NCI-H2227 (cell line): ENCODE measurements at regions not wholly inside any gene's neighbourhood (a gene's known extent, or its start where the extent isn't known, plus 50 kb on each side); places are given as distances from the start of the nearest gene placed in this dataset.

ENCODE experiments used
- DNase-seq: peaks from one replicate; lab custom pipeline; 2025; ENCODE audit not compliant: unreplicated experiment; lab: John Stamatoyannopoulos, UW

DNA sequence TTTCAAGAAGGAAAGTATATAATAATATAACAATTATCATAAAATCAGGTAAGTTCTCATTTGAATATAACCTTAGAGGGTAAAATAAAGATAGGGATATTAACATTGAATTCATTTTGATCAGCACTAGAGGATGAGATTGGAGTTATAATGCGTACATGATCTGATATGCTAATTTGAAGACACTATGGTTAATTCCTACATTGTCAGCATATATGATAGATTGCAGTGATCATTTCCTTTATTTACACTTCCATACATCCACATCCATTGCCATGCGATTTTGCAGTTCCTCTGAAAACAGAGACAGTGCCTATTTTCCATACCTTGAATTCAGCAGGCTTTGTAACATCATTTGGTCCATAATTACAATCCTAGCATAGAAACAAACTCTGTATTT lies 519.2 kb downstream of the CCDC85A start:
- no peak for DNase-seq

DNA sequence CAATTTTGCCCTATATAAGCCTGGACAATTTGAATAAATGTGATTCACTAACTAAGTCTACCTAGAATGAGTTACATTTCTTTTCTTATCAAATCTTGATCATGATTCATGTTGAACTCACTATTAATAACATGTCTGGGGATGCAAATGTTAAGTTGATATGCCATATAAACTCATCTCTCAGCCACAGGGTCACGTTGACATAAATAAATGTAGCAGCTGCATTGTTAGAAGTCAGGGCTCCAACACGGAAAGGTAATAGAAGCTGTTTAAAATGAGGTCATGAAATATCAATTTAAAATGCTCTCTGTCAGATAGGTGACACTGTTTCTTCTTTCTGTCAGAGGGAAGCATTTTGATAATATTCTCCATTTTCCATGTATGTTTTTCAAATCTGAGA lies 521.9 kb downstream of the CCDC85A start:
- no peak for DNase-seq

DNA sequence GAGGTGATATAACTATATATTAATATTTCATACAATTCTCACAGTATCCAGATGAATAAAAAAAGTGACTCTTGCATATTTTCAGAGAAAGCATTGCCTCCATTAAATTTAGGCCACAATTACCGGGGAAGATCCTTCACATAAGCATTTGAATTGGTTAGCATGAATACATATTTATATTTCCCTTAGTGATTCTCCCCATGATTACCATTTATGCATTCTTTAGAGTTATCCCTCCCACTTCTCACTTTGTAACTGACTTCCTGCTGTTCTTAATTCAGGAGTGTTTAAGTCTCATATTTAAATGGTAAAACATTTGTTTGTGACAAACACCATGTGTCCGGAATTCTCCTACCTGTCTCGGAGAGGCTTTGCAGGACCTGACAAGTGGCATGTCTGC lies 523.4 kb downstream of the CCDC85A start:
- DNase-seq, result no peak

DNA sequence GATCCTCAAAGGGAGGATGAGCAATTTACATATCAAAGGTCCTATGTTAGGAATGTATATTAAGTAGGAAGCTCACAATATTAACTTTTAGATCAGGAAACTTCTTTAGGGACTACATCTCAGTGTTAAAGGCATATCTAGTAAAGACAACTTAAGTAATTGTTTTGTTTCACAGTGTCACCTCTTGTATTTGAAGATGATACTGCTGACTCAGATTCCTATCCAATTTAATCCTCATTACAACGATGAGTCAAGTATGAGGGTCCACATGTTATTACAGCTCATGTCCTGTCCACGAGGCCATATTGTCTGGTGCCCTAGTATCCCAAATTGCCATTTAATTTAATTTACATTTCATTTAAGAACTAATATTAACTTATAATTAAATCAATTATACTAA lies 523.9 kb downstream of the CCDC85A start:
- DNase-seq, result no peak

DNA sequence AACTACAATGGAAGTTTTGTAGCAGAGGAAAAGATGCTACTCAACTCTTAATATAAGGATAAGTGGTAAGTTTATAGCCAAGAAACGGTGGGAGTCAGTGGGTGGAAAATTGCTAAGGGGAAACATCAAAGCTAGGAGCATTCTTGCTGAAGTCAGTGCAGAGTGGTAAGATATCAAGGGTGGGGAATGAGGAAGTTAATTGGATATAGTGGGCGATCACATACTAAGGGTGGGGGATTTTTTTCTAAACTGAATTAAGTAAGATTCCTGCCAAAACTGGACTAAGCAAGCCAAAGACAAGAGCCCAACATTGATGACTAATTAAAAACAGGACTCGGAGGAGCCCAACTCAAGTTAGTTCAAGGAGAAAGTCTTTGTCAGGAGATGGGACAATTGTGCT lies 525.4 kb downstream of the CCDC85A start:
- DNase-seq, result no peak

DNA sequence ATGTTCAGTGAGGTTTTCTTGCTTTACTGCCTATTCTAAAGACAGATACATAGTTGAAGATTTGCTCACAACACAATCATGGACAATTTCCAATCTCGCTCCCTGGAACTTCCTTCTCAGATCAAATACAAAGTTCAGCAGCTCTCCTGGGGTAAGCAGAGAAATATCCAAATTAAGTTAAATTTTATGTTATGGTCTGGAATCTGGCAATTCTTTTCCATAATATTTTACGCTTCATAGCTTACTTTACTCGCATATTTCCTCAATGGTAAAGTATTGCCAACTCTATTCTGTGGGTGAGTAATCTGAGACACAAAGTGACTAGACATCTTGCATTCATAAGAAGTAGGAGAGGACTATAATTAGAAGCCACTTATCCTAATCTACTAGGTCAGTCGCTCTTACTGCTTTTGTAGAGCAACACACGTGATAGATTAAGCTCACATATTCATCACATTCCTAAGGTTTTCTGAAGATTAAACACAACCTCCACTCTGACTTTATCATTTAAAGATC lies 529.4 kb downstream of the CCDC85A start:
- DNase-seq, result no peak

DNA sequence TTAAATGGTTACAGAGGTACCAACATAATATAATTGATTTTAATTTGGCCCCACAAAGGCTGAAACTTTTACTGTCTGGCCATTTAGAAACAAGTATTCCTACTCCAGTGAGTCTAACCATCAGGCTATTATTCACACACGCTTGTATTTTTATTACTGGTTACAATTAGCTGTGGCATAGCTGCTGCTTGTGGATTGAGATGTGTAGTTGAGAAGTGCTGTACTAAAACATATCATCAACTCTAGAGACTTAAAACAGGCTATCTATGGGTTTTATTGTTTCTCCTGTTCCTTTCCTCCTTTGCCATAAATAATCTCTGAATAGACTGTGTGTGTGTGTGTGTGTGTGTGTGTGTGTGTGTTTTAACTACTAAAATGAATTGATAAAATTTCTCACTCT lies 530.2 kb downstream of the CCDC85A start:
- DNase-seq, result no peak

DNA sequence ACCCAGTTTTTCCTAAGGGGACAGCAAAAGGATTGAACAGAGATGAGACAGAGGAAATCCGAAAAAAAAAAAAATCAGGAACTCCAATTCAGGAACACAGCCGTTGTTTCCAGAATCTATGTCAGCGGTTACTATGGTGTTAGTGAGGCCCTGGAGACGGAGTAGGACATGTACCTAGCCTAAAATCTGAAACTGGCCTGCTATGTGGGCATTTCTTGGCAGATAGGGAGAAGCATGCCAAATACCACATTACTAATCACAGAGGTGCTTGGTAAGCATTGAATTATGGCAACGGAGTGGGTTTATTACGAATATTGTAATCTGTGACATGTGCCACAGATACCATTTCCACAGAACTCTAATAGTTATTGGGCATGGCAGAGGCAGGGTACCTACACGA lies 530.6 kb downstream of the CCDC85A start:
- no peak for DNase-seq

DNA sequence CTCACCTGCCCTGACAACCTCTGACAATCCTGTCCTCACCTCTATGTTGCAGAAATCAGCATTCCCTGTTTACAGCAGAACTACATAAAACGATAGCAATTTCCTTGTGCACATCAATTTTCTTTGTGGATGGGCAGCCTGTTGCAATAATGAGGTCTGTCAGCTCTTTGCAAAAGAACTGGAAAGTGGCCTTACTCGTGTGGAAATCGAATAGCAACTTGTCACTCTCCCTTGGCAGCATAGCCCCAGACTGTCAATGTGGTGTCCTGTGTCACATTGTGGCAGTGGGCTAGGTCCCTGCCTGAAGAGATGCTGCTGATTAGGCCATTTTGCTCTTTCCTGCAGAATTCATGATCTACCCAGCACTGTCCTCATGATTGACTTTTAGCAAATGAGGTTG lies 531.9 kb downstream of the CCDC85A start:
- DNase-seq, result no peak

DNA sequence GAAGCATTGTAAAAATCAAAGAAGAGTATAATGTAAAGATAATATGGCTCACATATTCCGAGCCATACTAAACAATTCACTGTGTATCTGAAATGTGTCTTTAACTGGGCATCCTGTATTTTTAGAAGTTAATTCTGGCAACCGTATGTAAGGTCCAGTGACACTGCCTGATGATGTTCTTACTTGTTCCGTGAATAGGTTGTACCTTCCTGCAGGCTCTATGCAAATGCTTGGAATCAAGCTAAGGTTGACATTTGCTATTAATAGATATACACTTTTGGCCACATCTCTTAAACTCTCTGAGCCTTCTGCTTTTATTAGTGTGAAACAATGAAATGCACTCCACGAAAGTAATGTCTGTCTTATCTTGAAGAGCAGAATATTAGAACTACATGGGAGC lies 534.6 kb downstream of the CCDC85A start:
- DNase-seq, result no peak

DNA sequence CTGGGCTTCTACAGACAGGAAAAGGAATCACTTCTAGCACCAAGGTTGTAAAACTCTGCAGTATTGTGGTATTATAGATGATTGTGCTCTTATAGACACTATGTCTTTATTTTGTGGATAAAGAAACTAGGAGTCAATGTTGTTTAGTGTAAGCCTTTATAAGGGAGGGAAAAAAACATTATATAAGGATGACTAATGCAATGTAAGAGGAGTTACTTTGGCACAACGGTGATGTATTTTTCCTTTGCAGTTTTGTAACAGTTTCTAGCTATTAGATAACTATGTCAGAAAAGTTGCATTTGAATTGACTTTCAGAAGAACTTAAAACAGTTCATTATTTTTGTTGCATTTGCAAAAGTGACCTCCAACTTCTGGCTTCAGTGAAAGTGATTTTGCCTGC lies 545.4 kb downstream of the CCDC85A start:
- DNase-seq, result no peak

DNA sequence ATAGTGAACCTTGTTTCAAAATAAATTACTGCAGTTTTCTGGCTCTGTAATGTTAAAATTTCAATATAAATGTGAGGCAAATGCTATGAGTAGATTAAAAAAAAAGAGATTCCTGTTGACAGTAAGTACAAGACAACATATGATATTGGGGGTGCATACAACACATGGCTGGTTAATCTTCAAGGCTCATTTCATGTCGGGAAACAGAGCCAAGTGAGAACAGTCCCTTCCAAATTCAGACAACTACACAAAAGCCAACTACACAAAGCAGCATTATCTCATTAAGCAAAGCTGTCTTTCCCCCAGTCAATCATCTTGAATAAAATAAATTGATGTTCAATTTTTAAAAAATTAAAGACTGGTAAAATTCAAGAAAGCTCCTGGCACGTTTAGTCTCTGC lies 549.2 kb downstream of the CCDC85A start:
- no peak for DNase-seq

DNA sequence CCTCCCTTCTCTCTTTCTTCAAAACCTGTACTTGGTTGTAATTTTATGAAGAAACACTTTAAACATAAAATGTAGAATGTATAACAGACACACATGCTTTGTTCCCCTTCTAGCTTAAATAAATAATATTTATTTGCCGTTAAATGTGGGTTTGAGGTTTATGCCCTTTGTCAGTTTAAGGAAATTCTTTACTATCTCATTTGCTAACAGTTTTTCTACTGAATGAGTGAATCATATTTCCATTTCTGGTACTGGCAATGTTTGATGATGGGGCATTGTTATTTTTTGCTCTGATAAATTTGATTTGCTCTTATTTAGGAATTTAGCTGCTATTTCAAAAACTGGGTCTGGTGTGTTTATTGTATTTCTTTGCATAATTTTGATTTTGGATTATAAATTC lies 555.6 kb downstream of the CCDC85A start:
- DNase-seq, result no peak

DNA sequence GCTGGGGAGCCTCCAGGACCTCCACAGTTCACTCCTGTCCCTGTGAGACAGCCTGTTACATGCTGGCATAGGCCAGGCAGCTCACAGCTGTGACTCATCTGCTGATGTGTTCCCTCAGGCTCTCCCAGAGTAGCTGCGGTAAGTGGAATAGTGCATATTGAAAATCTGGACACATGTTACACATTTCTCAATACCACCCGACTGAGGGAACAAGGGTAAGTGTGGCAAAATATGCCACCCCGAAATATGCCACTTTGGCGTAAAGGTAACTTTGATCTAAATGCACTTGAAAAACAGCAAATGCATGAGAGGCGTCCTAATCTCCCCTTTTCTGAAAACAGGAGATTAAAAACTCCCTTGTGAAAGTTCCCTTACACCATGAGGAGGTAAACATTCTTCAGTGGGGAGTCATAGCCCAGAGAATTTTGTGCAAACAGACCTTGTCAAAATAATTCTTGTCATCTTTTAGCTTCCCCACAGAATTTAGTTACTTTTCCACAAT lies 557.9 kb downstream of the CCDC85A start:
- DNase-seq, result no peak

DNA sequence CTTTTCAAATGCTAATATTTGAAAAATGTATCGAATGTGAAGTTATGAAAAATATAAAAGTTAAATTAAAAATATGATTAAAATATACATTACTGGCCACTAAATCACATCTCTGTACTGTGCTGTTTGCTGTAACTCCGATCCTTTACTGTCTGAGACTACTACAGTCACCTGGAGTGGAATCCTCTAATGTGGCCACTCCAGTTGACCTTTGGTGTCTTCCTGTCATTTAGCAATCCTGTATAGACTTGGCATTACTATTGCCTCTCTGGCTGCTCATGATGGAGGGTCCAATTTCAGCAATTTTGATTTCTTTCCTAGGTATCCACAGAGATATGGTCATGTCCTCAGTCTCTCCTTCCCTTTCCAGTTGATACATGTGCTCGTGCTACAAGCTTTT lies 560.0 kb downstream of the CCDC85A start:
- DNase-seq, result no peak

DNA sequence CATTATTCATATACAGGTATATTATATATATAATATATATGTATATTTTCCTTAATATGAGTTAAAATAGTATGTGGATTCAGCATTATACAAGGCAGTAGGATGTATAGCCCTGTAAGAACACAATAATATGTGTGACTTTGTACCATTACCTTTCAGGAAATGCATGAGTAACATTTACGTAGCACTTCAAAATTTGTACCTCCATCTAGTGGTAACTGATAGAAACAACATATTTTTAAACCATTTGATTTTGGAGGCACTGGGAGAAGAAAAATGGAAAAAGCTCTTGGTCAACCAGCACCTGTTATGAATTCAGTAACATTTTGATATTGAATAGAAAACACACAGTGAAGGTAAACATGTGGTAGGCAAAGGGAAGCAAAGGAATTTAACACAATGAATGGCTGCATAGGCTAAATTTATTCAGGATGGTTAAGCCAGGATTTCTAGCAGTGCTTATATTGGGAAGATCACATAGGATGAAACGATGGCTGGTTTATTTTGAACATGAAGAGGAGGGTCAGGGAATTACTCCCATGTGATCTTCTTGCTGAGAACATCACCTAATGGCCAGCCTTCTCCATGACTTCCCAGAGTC lies 565.5 kb downstream of the CCDC85A start:
- DNase-seq, result peak; percentile 25

DNA sequence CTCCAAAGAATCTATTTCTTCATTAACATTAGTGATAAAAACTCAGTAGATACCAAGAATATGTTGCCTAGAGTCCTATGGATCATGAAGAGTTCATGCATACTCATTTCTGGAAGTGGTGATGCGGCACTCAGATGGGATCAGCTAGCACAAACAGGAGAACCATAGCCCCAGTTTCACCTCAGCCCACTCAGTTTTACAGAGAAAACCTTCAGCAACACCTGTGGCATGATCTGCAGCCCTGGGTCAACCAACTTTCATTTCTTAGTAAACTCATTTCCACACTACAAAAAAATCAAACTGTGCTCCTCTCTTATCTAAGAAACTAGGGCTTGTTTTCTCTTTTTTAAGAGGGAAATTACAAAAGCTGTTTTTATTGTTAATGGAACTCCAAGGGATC lies 569.4 kb downstream of the CCDC85A start:
- no peak for DNase-seq

DNA sequence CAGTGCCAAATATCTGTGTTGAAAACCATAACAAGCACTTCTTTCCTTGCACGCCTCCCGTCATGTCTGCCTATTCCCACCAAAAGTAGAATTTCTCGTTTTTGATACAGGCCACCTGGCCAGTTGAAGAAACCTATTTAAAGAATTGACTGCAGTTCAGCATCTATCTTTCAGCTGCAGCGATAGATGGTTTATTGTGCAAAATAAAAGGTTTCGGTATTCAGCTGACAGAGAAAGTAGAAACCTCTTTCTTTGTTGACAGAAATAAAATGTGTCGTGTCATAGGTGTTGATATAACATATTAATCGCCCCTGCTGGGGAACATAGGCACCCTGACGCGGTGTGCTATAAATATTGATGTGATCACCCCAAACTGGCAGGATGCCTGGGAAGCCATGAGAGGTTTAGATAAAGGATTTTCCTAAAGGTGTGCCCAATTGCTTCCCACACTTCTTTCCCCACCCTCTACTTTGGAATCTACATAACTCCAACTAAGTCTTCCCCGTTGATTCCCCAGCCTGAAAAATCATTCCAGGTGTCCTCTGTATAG lies 570.4 kb downstream of the CCDC85A start:
- no peak for DNase-seq

DNA sequence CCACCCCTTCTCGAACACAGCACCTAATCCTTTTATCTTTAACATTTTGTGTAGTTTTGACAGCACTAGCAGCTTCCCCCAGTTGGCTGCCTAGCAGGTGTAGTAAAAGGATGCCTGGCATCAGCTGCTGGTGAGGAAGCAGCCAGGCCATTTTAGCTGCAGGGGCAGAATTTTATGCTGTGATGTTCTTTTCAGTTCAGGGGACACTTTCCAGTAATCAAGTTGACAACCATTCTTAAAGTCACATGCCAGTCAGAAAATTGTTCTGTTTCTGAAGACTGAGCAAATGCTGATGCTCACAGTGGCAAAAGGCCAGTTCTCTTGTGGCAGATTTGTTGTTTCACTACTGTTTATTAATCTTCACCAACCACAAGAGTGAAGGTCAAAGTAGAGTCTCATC lies 570.8 kb downstream of the CCDC85A start:
- DNase-seq, result no peak

DNA sequence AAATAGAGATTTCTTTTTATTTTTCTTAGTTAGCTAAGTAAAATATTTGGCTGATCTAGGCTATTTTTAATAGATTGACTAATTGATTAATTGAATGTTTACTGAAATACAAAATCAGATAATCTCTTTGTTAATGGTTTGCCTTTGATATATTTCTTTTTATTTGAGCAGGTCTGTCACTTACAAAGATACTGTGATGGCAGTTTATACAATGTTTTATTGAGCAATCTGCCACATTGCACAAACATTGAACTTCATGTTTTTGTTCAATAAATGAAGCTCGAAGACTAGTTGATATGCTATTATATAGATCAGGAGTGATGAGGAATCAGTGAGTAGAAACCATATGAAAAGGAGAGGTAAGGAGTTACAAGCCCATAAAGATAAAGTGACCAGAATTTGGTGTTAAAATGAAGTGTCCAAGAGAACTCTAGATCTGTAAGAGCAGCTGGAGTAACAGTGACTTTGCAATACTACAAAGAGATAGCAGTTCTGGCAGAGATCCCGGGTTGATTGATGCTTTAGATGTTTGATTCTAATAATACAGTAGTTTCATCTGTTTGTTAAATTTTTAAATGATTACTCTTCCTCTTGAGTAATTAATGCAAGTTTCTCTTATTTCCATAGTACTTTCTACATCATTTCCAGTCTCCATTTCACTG lies 574.2 kb downstream of the CCDC85A start:
- no peak for DNase-seq

DNA sequence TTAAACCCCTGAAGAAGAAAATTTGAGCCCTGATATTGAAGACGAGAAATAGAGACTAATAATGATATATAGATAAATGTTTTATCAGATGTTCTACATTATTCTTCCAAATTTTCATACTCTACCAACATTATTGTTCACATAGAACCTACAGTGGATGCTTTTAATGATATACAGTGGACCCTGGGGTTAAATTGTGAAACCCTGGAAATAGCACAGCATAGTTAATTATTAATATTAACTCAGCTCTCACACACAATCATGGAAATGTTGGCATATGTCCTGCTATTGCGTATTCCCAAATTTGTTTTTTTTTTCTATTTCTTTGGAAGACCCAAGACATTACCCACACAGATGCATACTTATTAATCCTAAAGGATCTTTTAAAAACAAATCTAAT lies 579.9 kb downstream of the CCDC85A start:
- DNase-seq, result no peak

DNA sequence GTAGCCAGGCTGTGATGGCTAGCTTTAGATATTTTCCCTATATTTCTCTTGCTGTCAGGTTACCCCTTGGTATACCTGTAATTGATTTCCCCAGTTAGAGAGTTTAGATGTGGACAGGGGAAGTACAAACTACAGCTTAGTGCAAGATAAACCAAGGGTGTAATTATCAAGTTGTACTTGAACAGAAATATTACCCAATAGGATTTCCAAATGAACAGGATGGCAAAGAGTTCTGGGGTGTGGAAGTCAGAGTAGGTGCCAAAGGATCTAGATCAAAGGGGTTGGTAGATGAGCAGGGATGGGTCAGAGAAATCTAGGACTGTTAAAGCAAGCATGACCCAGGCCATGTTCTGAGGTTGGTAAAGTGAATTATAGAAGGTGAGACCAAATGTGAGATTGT lies 585.2 kb downstream of the CCDC85A start:
- no peak for DNase-seq

DNA sequence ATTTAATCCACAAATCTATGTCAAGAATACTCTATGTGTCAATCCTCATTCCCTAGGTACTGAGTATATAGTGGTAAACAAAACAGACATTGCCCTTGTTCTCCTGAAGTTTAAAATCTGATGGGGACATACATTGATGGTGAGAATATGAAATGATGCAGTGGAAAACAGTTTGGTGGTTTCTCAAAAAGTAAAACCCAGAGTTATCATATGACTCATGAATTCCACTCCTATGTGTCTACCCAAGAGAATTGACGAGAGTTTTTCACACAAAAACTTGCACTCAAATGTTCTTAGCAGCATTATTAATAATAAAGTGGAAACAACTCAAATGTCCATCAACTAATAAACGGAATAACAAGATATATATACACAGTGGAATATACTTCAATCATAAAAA lies 586.7 kb downstream of the CCDC85A start:
- no peak for DNase-seq
